Kasumi-1 (cell line): ENCODE measurements at regions not wholly inside any gene's neighbourhood (a gene's known extent, or its start where the extent isn't known, plus 50 kb on each side); places are given as distances from the start of the nearest gene placed in this dataset.

Experiments used
- DNase-seq, 2 experiments: peaks; one replicate each; lab custom pipeline; 2025; lab: John Stamatoyannopoulos, UW

- DNase-seq: no peak
Observed at GRCh38 chr3:67706934-67707333, 52.5 kb upstream of the SUCLG2 start.

- no peak for DNase-seq
Observed at GRCh38 chr3:67704322-67704721, 49.9 kb upstream of the SUCLG2 start.
